HFF-Myc (cell line): ENCODE measurements at regions not wholly inside any gene's neighbourhood (a gene's known extent, or its start where the extent isn't known, plus 50 kb on each side); places are given as distances from the start of the nearest gene placed in this dataset.

Experiments used
- DNase-seq: peaks from one replicate; pipeline ENCODE4 v3.0.0-alpha.2; 2011; ENCODE audit warnings: low read depth; ENCODE audit errors: extremely low read depth
- H3K4me3 ChIP-seq: replicated peaks from 2 replicates; pipeline ENCODE4 v1.5.1; 2011; ENCODE audit warnings: low read depth, mild to moderate bottlenecking, control low read depth, low read length
- TF ChIP-seq, protein P1 (sequence below): IDR thresholded peaks from 2 replicates; pipeline ENCODE4 v1.5.1; 2012; ENCODE audit warnings: mild to moderate bottlenecking, low read depth, low read length, control low read depth; ENCODE audit errors: missing control alignments

GRCh38 chr11:70695086-70695960 lies 297.0 kb downstream of the CTTN start:
- TF ChIP-seq, protein P1, sequence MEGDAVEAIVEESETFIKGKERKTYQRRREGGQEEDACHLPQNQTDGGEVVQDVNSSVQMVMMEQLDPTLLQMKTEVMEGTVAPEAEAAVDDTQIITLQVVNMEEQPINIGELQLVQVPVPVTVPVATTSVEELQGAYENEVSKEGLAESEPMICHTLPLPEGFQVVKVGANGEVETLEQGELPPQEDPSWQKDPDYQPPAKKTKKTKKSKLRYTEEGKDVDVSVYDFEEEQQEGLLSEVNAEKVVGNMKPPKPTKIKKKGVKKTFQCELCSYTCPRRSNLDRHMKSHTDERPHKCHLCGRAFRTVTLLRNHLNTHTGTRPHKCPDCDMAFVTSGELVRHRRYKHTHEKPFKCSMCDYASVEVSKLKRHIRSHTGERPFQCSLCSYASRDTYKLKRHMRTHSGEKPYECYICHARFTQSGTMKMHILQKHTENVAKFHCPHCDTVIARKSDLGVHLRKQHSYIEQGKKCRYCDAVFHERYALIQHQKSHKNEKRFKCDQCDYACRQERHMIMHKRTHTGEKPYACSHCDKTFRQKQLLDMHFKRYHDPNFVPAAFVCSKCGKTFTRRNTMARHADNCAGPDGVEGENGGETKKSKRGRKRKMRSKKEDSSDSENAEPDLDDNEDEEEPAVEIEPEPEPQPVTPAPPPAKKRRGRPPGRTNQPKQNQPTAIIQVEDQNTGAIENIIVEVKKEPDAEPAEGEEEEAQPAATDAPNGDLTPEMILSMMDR: no peak
- DNase-seq: no peak
- no peak overlapping the region for H3K4me3 ChIP-seq

GRCh38 chr11:70696076-70696475 lies 297.7 kb downstream of the CTTN start:
- no peak overlapping the region for H3K4me3 ChIP-seq
- TF ChIP-seq, protein P1: no peak
- no peak for DNase-seq

DNA sequence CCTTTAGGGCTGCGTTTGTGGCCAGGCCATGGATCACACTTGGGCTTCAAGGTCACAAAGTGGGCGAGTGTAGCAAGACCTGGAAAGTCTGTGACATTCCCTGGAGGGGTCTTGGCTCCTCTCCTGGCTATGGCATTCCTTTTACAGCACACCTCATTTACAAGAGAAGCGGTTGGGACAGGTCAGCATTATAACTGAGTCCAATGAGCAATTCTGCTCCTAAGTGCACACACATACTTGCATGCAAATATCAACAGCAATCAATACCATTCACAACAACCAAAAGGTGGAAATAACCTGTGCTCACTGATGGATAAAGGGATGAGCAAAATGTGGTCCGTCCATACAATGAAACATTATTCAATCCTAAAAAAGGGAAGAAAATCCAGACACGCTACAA lies 298.2 kb downstream of the CTTN start:
- TF ChIP-seq, protein P1: no peak
- no peak overlapping the region for H3K4me3 ChIP-seq
- no peak for DNase-seq

- TF ChIP-seq, protein P1: no peak
- no peak overlapping the region for H3K4me3 ChIP-seq
- no peak for DNase-seq
Measured at GRCh38 chr11:70697701-70698100, 299.4 kb downstream of the CTTN start.

DNA sequence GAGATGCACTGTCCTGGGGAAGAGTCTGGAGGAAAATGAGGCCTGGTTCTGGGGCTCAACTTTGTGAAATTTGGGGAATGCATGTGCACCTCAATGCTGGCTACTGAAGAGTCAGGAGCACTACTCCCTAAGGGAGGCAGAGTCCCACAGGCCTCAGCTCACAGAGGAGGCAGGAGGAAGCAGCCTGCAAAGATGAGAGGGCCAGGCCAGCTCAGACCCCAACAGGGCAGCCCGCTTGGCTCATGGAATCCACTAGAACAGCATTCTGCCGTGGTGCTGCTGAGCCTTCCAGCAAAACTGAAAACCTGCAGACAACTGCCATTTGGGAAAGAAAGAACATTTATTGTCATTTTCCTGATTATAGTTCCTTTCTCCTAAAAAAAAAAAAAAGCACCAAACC lies 300.5 kb downstream of the CTTN start:
- DNase-seq: no peak
- no peak overlapping the region for H3K4me3 ChIP-seq
- TF ChIP-seq, protein P1: no peak

- TF ChIP-seq, protein P1: no peak
- DNase-seq: no peak
- H3K4me3 ChIP-seq: no peak overlapping the region
Measured at GRCh38 chr11:70699294-70700221, 301.2 kb downstream of the CTTN start.
